A673 (cell line): ENCODE measurements at regions not wholly inside any gene's neighbourhood (a gene's known extent, or its start where the extent isn't known, plus 50 kb on each side); places are given as distances from the start of the nearest gene placed in this dataset.

Experiments
- BruUV-seq: library from RNA; stranded (reverse); fragments of 400-500 nt; replicated peaks from 2 replicates; lab custom pipeline; 2021; lab: Mats Ljungman, UMichigan
- CTCF ChIA-PET: fragments of 300-600 bp; sonication (Branson Sonifier 250); formaldehyde crosslinking; loops from one replicate; lab custom pipeline; 2022; ENCODE audit warnings: antibody characterized with exemption; lab: Charles Lee
- POLR2A ChIA-PET: fragments of 300-600 bp; sonication (Branson Sonifier 250); formaldehyde crosslinking; loops from one replicate; lab custom pipeline; 2022; ENCODE audit warnings: antibody characterized with exemption; ENCODE audit not compliant: low non-redundant PET; lab: Charles Lee
- DNase-seq: peaks from one replicate; pipeline ENCODE4 v3.0.0-alpha.2; 2015; ENCODE audit warnings: low spot score
- H3K27ac ChIP-seq: fragments of 200-600 bp; sonication (generic); 2 replicates; pipeline ENCODE4 v1.5.1; 2016; ENCODE audit warnings: mixed run types, low read depth, mild to moderate bottlenecking, mixed read lengths, antibody characterized with exemption, low read length; ENCODE audit not compliant: poor library complexity, severe bottlenecking
- H3K27me3 ChIP-seq: fragments of 200-600 bp; sonication (generic); replicated peaks from 2 replicates; pipeline ENCODE4 v1.6.1; 2017; ENCODE audit warnings: mixed run types, low read depth, mild to moderate bottlenecking, mixed read lengths, antibody characterized with exemption, low read length; ENCODE audit not compliant: insufficient read depth, poor library complexity
- H3K36me3 ChIP-seq: fragments of 200-600 bp; sonication (generic); 2 replicates; pipeline ENCODE4 v1.6.1; 2016; ENCODE audit warnings: mixed run types, mild to moderate bottlenecking, mixed read lengths, antibody characterized with exemption, low read length; ENCODE audit not compliant: insufficient read depth, poor library complexity, severe bottlenecking
- H3K4me1 ChIP-seq: fragments of 200-600 bp; sonication (generic); 2 replicates; pipeline ENCODE4 v1.6.1; 2017; ENCODE audit warnings: mixed run types, mild to moderate bottlenecking, mixed read lengths, antibody characterized with exemption, low read length; ENCODE audit not compliant: insufficient read depth, poor library complexity, severe bottlenecking
- H3K4me3 ChIP-seq: fragments of 200-600 bp; sonication (generic); 2 replicates; pipeline ENCODE4 v1.5.1; 2016; ENCODE audit warnings: low read depth, mixed run types, mild to moderate bottlenecking, mixed read lengths, low read length; ENCODE audit not compliant: poor library complexity, severe bottlenecking
- H3K9me3 ChIP-seq: fragments of 200-600 bp; sonication (generic); 2 replicates; pipeline ENCODE4 v1.6.1; 2016; ENCODE audit warnings: mixed run types, low read depth, mild to moderate bottlenecking, mixed read lengths, antibody characterized with exemption, low read length; ENCODE audit not compliant: poor library complexity, severe bottlenecking
- EZH2 ChIP-seq: fragments of 200-600 bp; sonication (generic); IDR thresholded peaks from 2 replicates; pipeline ENCODE4 v1.6.1; 2017; ENCODE audit warnings: borderline replicate concordance, low read depth, mild to moderate bottlenecking, mixed read lengths, antibody characterized with exemption, low read length; ENCODE audit not compliant: poor library complexity, severe bottlenecking
- intact Hi-C: fragments of 100-400 bp; cut with micrococcal nuclease; formaldehyde crosslinking; loops from one replicate; pipeline ENCODE4 v1.10.0; 2022; ENCODE audit not compliant: unreplicated experiment
- TF ChIP-seq, protein P1 (sequence below): fragments of 300-800, 200-600 bp; sonication (generic); conservative IDR thresholded peaks from 2 replicates; pipeline ENCODE4 v1.5.1; 2017; ENCODE audit warnings: low read depth, mild to moderate bottlenecking, antibody characterized with exemption, low read length, moderate library complexity, mixed read lengths

DNA sequence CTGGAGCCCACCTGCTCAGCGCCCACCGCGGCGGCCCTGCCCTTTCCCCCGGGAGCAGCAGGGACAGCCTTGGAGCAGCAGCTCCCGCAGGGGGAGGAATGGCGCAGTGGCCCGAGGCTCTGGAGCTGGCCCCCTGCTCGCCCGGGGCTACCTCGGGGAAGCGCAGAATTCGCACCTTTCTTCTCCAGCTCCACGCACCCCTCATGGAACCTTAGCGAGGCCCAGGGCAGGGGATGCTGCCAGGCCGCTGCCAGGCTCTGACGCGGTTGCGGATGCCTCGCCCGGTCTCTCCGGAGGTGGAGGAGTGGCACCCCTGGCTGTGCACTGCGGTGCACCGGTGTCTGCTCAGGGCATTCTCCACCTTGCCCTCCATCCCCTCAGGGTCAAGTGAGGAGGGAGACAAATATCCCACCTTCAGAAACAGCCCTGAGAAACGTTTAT, 84.9 kb upstream of the MKI67 start:
- CTCF ChIA-PET = no interaction called here
- peak overlapping the region; percentile 58 for H3K4me3 ChIP-seq
- intact Hi-C loops = loop anchor here (5.0 kb wide), 1 partner anchor 1761 kb away; no protein-coding TSS in a partner anchor
- H3K36me3 ChIP-seq = no peaks in the 10 kb centered on the region
- DNase-seq = no peak
- BruUV-seq = no TSS peak
- no peak overlapping the region for H3K27ac ChIP-seq
- no peaks in the 10 kb centered on the region for H3K27me3 ChIP-seq
- no peaks in the 10 kb centered on the region for H3K4me1 ChIP-seq
- POLR2A ChIA-PET = no interaction called here
- no peaks in the 10 kb centered on the region for H3K9me3 ChIP-seq
- no peak for TF ChIP-seq EZH2
- TF ChIP-seq, protein P1, sequence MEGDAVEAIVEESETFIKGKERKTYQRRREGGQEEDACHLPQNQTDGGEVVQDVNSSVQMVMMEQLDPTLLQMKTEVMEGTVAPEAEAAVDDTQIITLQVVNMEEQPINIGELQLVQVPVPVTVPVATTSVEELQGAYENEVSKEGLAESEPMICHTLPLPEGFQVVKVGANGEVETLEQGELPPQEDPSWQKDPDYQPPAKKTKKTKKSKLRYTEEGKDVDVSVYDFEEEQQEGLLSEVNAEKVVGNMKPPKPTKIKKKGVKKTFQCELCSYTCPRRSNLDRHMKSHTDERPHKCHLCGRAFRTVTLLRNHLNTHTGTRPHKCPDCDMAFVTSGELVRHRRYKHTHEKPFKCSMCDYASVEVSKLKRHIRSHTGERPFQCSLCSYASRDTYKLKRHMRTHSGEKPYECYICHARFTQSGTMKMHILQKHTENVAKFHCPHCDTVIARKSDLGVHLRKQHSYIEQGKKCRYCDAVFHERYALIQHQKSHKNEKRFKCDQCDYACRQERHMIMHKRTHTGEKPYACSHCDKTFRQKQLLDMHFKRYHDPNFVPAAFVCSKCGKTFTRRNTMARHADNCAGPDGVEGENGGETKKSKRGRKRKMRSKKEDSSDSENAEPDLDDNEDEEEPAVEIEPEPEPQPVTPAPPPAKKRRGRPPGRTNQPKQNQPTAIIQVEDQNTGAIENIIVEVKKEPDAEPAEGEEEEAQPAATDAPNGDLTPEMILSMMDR = no peak

DNA sequence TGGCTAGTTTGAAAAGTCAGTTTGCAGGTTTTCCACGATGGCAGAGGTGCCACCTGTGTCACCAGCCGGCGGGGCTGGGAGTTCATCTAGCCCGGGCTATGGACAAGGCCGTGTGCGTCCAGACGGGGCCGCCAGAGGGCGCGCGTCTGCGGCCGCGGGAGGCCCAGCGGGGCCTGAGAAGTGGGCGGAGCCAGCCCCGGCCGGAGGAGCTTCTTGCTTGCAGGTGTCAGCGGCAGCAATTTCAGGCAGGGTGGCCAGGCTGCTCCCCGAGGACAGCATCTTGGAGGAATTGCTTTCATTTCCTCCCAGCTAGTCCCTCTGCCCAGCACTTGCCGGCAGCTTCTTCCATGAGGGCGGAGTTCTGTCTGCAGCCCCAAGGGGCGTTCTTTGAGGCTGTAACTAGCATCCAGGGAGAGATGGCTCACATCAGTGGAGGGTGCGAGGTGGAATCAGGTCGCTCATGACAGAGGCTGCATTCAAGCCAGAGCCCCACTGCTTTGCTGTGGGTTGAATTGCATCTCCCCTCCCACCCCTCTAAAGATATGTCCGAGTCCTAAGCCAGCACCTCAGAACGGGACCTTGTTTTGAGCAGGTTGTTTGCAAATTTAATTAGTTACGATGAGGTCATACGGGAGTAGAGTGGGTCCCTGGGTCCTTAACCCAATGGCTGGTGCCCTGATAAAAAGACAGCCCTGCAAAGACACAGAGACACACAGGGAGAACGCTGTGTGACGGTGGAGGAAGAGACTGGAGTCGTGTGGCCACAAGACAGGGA, 85.9 kb upstream of the MKI67 start:
- intact Hi-C loops = loop anchor here (5.0 kb wide), 1 partner anchor 1760 kb away; no protein-coding TSS in a partner anchor
- Histone ChIP-seq H3K4me3 (peak overlapping the region; percentile 3), H3K9me3 (no peaks in the 10 kb centered on the region), H3K4me1 (no peaks in the 10 kb centered on the region), H3K36me3 (no peaks in the 10 kb centered on the region), H3K27me3 (no peaks in the 10 kb centered on the region), H3K27ac (no peak overlapping the region)
- TF ChIP-seq, protein P1 = peak; percentile 98
- TF ChIP-seq EZH2 = no peak
- BruUV-seq = no TSS peak
- POLR2A ChIA-PET = no interaction called here
- CTCF ChIA-PET = interaction anchor here (0.5 to 0.6 kb wide), 3 partner anchors 236 to 540 kb away, joined by 3 to 6 read pairs (median 4); no protein-coding TSS in a partner anchor
- peak; percentile 83 for DNase-seq

DNA sequence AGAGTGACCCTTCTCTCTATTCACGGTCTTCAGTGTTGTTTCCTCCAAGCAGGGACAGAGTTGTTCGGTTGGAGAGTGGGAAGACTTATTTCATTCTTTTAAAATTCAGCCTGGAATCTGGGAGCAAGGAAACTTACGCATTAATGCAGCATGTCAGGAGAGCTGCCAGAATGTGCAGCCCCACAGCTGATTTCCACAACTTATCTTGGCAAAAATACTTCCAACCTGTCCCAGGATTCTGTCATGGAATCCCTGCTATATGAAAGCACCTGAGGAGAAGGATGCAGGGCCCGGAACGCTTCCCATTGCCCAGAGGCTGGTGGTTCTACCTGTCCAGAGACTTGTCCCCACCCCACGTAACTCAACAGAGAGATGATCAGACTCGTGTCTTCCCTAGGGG, 86.9 kb upstream of the MKI67 start:
- intact Hi-C loops = loop anchor here (5.0 kb wide), 1 partner anchor 1759 kb away; no protein-coding TSS in a partner anchor
- Histone ChIP-seq H3K27ac (no peak overlapping the region), H3K9me3 (no peaks in the 10 kb centered on the region), H3K36me3 (no peaks in the 10 kb centered on the region), H3K4me3 (no peak overlapping the region), H3K27me3 (peaks cover 4% of the 10 kb centered on the region), H3K4me1 (no peaks in the 10 kb centered on the region)
- CTCF ChIA-PET = no interaction called here
- no TSS peak for BruUV-seq
- DNase-seq = no peak
- POLR2A ChIA-PET = no interaction called here
- no peak for TF ChIP-seq EZH2
- TF ChIP-seq, protein P1 = no peak
